ENCODE measurements at regions not wholly inside any gene's neighbourhood (a gene's known extent, or its start where the extent isn't known, plus 50 kb on each side); places are given as distances from the start of the nearest gene placed in this dataset.
A peak's percentile ranks its signal among the peaks of the same experiment; 100 is the strongest.

- DNase-seq (no peak), ATAC-seq (ENCODE audit: low read depth) (no peak)
- H3K9me3 Mint-ChIP-seq: no peaks in the 10 kb centered on the region
- peaks cover 5% of the 10 kb centered on the region for H3K27me3 Mint-ChIP-seq
- H3K27ac Mint-ChIP-seq: no peak overlapping the region
- POLR2A ChIA-PET: no interaction called here
- no peaks in the 10 kb centered on the region for H3K4me1 Mint-ChIP-seq
- H3K4me3 Mint-ChIP-seq: no peak overlapping the region
- no peaks in the 10 kb centered on the region for H3K36me3 Mint-ChIP-seq
These were observed 68.9 kb upstream of the SCAF8 start for GRCh38 chr6:154664287-154664686.

GRCh38 chr6:154668156-154668555, 65.1 kb upstream of the SCAF8 start:
- ATAC-seq (ENCODE audit: low read depth) (no peak), DNase-seq (no peak)
- no peaks in the 10 kb centered on the region for H3K27me3 Mint-ChIP-seq
- H3K27ac Mint-ChIP-seq: no peak overlapping the region
- H3K9me3 Mint-ChIP-seq: no peaks in the 10 kb centered on the region
- no peak overlapping the region for H3K4me3 Mint-ChIP-seq
- POLR2A ChIA-PET: no interaction called here
- no peaks in the 10 kb centered on the region for H3K36me3 Mint-ChIP-seq
- no peaks in the 10 kb centered on the region for H3K4me1 Mint-ChIP-seq

- ATAC-seq (ENCODE audit: low read depth): no peak
- no peak for DNase-seq
- no peaks in the 10 kb centered on the region for H3K9me3 Mint-ChIP-seq
- no peak overlapping the region for H3K4me3 Mint-ChIP-seq
- H3K27me3 Mint-ChIP-seq: no peaks in the 10 kb centered on the region
- POLR2A ChIA-PET: no interaction called here
- no peaks in the 10 kb centered on the region for H3K36me3 Mint-ChIP-seq
- peaks cover 1% of the 10 kb centered on the region for H3K4me1 Mint-ChIP-seq
- no peak overlapping the region for H3K27ac Mint-ChIP-seq
These were observed 61.1 kb upstream of the SCAF8 start for GRCh38 chr6:154672086-154672485.

GRCh38 chr6:154673919-154674318, 59.3 kb upstream of the SCAF8 start:
- H3K9me3 Mint-ChIP-seq: no peaks in the 10 kb centered on the region
- ATAC-seq (ENCODE audit: low read depth) (no peak), DNase-seq (no peak)
- no peak overlapping the region for H3K27ac Mint-ChIP-seq
- POLR2A ChIA-PET: no interaction called here
- no peaks in the 10 kb centered on the region for H3K27me3 Mint-ChIP-seq
- no peak overlapping the region for H3K4me3 Mint-ChIP-seq
- H3K4me1 Mint-ChIP-seq: peaks cover 1% of the 10 kb centered on the region
- H3K36me3 Mint-ChIP-seq: no peaks in the 10 kb centered on the region

- no peaks in the 10 kb centered on the region for H3K9me3 Mint-ChIP-seq
- POLR2A ChIA-PET: interaction anchor here (0.5 kb wide), 1 partner anchor 169 kb away, joined by 5 read pairs; no protein-coding TSS in a partner anchor
- H3K4me3 Mint-ChIP-seq: no peak overlapping the region
- DNase-seq (peak; percentile 70), ATAC-seq (ENCODE audit: low read depth) (peak; percentile 100)
- peaks cover 1% of the 10 kb centered on the region for H3K4me1 Mint-ChIP-seq
- H3K27me3 Mint-ChIP-seq: no peaks in the 10 kb centered on the region
- no peak overlapping the region for H3K27ac Mint-ChIP-seq
- H3K36me3 Mint-ChIP-seq: no peaks in the 10 kb centered on the region
These were observed 57.6 kb upstream of the SCAF8 start for GRCh38 chr6:154675602-154676088.

- ATAC-seq (ENCODE audit: low read depth) (no peak), DNase-seq (no peak)
- POLR2A ChIA-PET: no interaction called here
- Mint-ChIP-seq H3K27me3 (no peaks in the 10 kb centered on the region), H3K27ac (no peak overlapping the region), H3K36me3 (no peaks in the 10 kb centered on the region), H3K4me3 (no peak overlapping the region), H3K9me3 (no peaks in the 10 kb centered on the region), H3K4me1 (peaks cover 11% of the 10 kb centered on the region)
These were observed 50.5 kb upstream of the SCAF8 start for GRCh38 chr6:154682633-154683125.
